B cell (primary cell): ENCODE measurements at regions not wholly inside any gene's neighbourhood (a gene's known extent, or its start where the extent isn't known, plus 50 kb on each side); places are given as distances from the start of the nearest gene placed in this dataset.

Source experiments
- ATAC-seq: fragments of 200-7000 bp; cut with Tn5 transposase; one replicate; pipeline ENCODE4 v1.10.0; 2021; ENCODE audit warnings: low read depth, mild to moderate bottlenecking, moderate number of reproducible peaks, moderate library complexity
- CTCF ChIA-PET: fragments of 350-600 bp; sonication (Branson Sonifier 250); formaldehyde crosslinking; loops from one replicate; lab custom pipeline; 2021; ENCODE audit warnings: antibody characterized with exemption, inconsistent platforms; lab: Charles Lee
- POLR2A ChIA-PET: fragments of 350-600 bp; sonication (Branson Sonifier 250); formaldehyde crosslinking; loops from one replicate; lab custom pipeline; 2021; ENCODE audit warnings: antibody characterized with exemption; lab: Charles Lee
- DNase-seq: peaks from one replicate; pipeline ENCODE4 v3.0.0; 2013
- H2AFZ ChIP-seq: 2 replicates; pipeline ENCODE4 v1.6.1; 2012; ENCODE audit warnings: mild to moderate bottlenecking, low read depth, low read length; ENCODE audit not compliant: insufficient read depth, poor library complexity, severe bottlenecking
- H3K27ac ChIP-seq, 2 donors: 1 replicate in 1 of 2; 2 replicates in 1 of 2; pipeline ENCODE4 v1.5.1; 2012 to 2013; ENCODE audit warnings: low read length in 2 of 2, mild to moderate bottlenecking in 2 of 2, moderate library complexity in 1 of 2
- H3K27me3 ChIP-seq, 4 experiments: fragments of 200-600 bp in 1 of 4; sonication (generic) in 1 of 4; replicated peaks in 1 of 4; 1 replicate in 2 of 4; 2 replicates in 2 of 4; pipeline versions ENCODE4 v1.6.1 to v1.7.0; 2013 to 2016; ENCODE audit warnings: low read length in 3 of 4, mild to moderate bottlenecking in 2 of 4, mixed read lengths in 1 of 4, moderate library complexity in 1 of 4; ENCODE audit not compliant: insufficient read depth in 4 of 4, control insufficient read depth in 3 of 4; ENCODE audit errors: control extremely low read depth in 1 of 4
- H3K36me3 ChIP-seq, 2 experiments: replicated peaks in 1 of 2; 1 replicate in 1 of 2; 2 replicates in 1 of 2; pipeline versions ENCODE4 v1.6.1 to v1.7.1; 2013; ENCODE audit warnings: low read length in 1 of 2; ENCODE audit not compliant: insufficient read depth in 2 of 2, control insufficient read depth in 1 of 2; ENCODE audit errors: control extremely low read depth in 1 of 2, extremely low read depth in 1 of 2
- H3K4me1 ChIP-seq, 2 donors: fragments of 200-600 bp in 1 of 2; sonication (generic) in 1 of 2; 1 replicate in 1 of 2; 2 replicates in 1 of 2; pipeline versions ENCODE4 v1.5.1 to v1.6.1; 2013 to 2017; ENCODE audit warnings: low read length in 2 of 2; ENCODE audit not compliant: control insufficient read depth in 2 of 2, insufficient read depth in 2 of 2
- H3K4me2 ChIP-seq: replicated peaks from 2 replicates; pipeline ENCODE3; 2012; ENCODE audit warnings: mild to moderate bottlenecking, low read depth, low read length; ENCODE audit not compliant: poor library complexity, severe bottlenecking
- H3K4me3 ChIP-seq, 5 experiments: fragments of 200-600 bp in 1 of 5; sonication (generic) in 1 of 5; 1 replicate in 3 of 5; 2 replicates in 2 of 5; pipeline versions ENCODE4 v1.5.1 to v1.7.0; 2011 to 2016; ENCODE audit warnings: low read length in 4 of 5, mild to moderate bottlenecking in 4 of 5, low read depth in 2 of 5, control low read depth in 1 of 5, moderate library complexity in 1 of 5; ENCODE audit not compliant: insufficient read depth in 1 of 5; ENCODE audit errors: control extremely low read depth in 1 of 5, extremely low read depth in 1 of 5
- H3K79me2 ChIP-seq: fragments of 200-600 bp; sonication (generic); one replicate; pipeline ENCODE4 v1.6.0; 2016; ENCODE audit warnings: low read length; ENCODE audit not compliant: control insufficient read depth, insufficient read depth
- H3K9ac ChIP-seq: fragments of 200-600 bp; sonication (generic); 2 replicates; pipeline ENCODE4 v1.6.1; 2017; ENCODE audit warnings: mild to moderate bottlenecking, low read length, moderate library complexity
- H3K9me3 ChIP-seq, 3 donors: one replicate each; pipeline versions ENCODE4 v1.6.1 to v1.7.1; 2013; ENCODE audit warnings: low read length in 2 of 3; ENCODE audit not compliant: control insufficient read depth in 2 of 3, insufficient read depth in 1 of 3; ENCODE audit errors: control extremely low read depth in 1 of 3
- H4K20me1 ChIP-seq: 2 replicates; pipeline ENCODE4 v1.6.0; 2012; ENCODE audit warnings: mild to moderate bottlenecking, low read length; ENCODE audit not compliant: insufficient read depth, control insufficient read depth, poor library complexity, severe bottlenecking
- H3K27ac Mint-ChIP-seq: one replicate; pipeline ENCODE4 v1.8.0; 2021; ENCODE audit warnings: mixed read lengths
- H3K27me3 Mint-ChIP-seq: one replicate; pipeline ENCODE4 v1.8.0; 2021; ENCODE audit warnings: mixed read lengths
- H3K4me1 Mint-ChIP-seq: one replicate; pipeline ENCODE4 v1.8.0; 2021; ENCODE audit warnings: mixed read lengths
- H3K4me3 Mint-ChIP-seq: one replicate; pipeline ENCODE4 v1.8.0; 2021; ENCODE audit warnings: mixed read lengths
- H3K9me3 Mint-ChIP-seq: one replicate; pipeline ENCODE4 v1.8.0; 2022; ENCODE audit warnings: mixed read lengths; ENCODE audit not compliant: insufficient read depth
- EZH2 ChIP-seq: IDR thresholded peaks from 2 replicates; pipeline ENCODE4 v1.6.1; 2012; ENCODE audit warnings: borderline replicate concordance, low read depth, mild to moderate bottlenecking, moderate library complexity, low read length; ENCODE audit not compliant: insufficient read depth, poor library complexity, severe bottlenecking
- WGBS: methylation state at CpG from one replicate; pipeline ENCODE4 v1.1.5; 2013; ENCODE audit warnings: missing lambda C conversion rate; ENCODE audit not compliant: insufficient coverage; 5-methylcytosine and 5-hydroxymethylcytosine counted together
- intact Hi-C: fragments of 100-400 bp; cut with micrococcal nuclease; formaldehyde crosslinking; loops from one replicate; pipeline ENCODE4 v1.10.0; 2022
- TF ChIP-seq, protein P1 (sequence below): fragments of 200-600 bp; IDR thresholded peaks from one replicate; pipeline ENCODE4 v1.8.0; 2022; ENCODE audit warnings: antibody characterized with exemption, mild to moderate bottlenecking

DNA sequence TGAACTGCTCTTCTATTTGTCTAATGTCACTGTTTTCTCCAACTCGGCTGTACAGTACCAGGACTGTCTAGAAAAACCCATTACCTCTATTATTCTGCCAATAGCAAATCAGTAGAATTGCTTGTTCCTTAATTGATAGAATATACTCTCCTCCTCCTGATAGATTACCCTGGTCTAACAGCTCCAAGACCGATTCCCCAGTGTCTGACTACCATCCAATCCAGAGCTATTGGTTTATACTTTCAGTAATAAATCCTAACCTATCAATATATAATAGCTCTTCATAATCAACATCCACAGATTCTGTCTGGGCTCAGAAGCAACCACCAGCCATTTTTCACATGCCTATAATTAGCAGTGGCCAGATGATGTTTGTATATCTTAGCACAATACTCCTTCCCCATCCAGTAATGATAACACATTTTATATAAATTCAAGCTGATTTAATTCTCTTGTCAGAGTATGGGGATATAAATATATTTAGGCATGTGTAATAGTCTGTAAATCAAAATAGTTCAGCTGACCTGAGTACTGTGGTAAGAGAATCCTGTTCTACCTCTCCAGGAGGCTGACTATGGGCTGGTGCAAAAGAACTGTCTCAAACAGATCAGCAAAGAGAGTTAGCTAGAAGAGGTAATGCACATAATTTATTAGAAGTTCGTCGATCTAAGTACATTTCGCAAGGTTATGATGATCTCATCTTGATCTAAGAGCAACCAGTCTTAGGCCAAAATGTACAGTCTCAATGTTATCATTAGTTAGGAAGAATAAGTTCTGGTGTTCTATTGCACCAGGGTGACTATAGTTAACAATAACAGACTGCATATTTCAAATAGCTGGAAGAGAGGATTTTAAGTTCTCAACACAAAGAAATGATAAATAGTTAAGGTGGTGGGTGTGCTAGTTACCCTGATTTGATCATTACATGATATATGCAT is 193.4 kb downstream of the SHOX2 start:
- ChIA-PET CTCF (no interaction called here), POLR2A (no interaction called here)
- Mint-ChIP-seq H3K9me3 (no peaks in the 10 kb centered on the region), H3K4me1 (no peaks in the 10 kb centered on the region), H3K27me3 (no peaks in the 10 kb centered on the region), H3K27ac (no peak overlapping the region), H3K4me3 (no peak overlapping the region)
- intact Hi-C loops: no loop called here
- H3K4me3 ChIP-seq: no peak overlapping the region
- ATAC-seq (no peak), DNase-seq (no peak)
- H3K27me3 ChIP-seq: no peaks in the 10 kb centered on the region
- no peak overlapping the region for H2AFZ ChIP-seq
- no peaks in the 10 kb centered on the region for H4K20me1 ChIP-seq
- H3K27ac ChIP-seq: no peak overlapping the region
- H3K9ac ChIP-seq: no peak overlapping the region
- WGBS: 88% methylated on average over 3 of the region's 5 CpGs
- TF ChIP-seq, protein P1, sequence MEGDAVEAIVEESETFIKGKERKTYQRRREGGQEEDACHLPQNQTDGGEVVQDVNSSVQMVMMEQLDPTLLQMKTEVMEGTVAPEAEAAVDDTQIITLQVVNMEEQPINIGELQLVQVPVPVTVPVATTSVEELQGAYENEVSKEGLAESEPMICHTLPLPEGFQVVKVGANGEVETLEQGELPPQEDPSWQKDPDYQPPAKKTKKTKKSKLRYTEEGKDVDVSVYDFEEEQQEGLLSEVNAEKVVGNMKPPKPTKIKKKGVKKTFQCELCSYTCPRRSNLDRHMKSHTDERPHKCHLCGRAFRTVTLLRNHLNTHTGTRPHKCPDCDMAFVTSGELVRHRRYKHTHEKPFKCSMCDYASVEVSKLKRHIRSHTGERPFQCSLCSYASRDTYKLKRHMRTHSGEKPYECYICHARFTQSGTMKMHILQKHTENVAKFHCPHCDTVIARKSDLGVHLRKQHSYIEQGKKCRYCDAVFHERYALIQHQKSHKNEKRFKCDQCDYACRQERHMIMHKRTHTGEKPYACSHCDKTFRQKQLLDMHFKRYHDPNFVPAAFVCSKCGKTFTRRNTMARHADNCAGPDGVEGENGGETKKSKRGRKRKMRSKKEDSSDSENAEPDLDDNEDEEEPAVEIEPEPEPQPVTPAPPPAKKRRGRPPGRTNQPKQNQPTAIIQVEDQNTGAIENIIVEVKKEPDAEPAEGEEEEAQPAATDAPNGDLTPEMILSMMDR: no peak
- TF ChIP-seq EZH2: no peak
- no peaks in the 10 kb centered on the region for H3K79me2 ChIP-seq
- H3K36me3 ChIP-seq: no peaks in the 10 kb centered on the region
- H3K9me3 ChIP-seq: no peaks in the 10 kb centered on the region
- no peaks in the 10 kb centered on the region for H3K4me1 ChIP-seq
- H3K4me2 ChIP-seq: no peak overlapping the region

GRCh38 chr3:157906627-157907026 is 199.6 kb downstream of the SHOX2 start:
- Histone ChIP-seq H4K20me1 (no peaks in the 10 kb centered on the region), H3K79me2 (no peaks in the 10 kb centered on the region), H3K9me3 (peaks cover 0 to 1% (median 0%) of the 10 kb centered on the region in 3 donors), H3K36me3 (no peaks in the 10 kb centered on the region), H2AFZ (no peak overlapping the region), H3K9ac (no peak overlapping the region), H3K4me3 (no peak overlapping the region), H3K4me1 (no peaks in the 10 kb centered on the region), H3K27me3 (no peaks in the 10 kb centered on the region), H3K27ac (no peak overlapping the region), H3K4me2 (no peak overlapping the region)
- Mint-ChIP-seq H3K27me3 (no peaks in the 10 kb centered on the region), H3K9me3 (peaks cover 6% of the 10 kb centered on the region), H3K4me3 (no peak overlapping the region), H3K4me1 (no peaks in the 10 kb centered on the region), H3K27ac (no peak overlapping the region)
- ChIA-PET POLR2A (no interaction called here), CTCF (no interaction called here)
- DNase-seq: no peak
- TF ChIP-seq, protein P1: no peak
- TF ChIP-seq EZH2: no peak
- no peak for ATAC-seq
- intact Hi-C loops: no loop called here
